ENCODE measurements at regions not wholly inside any gene's neighbourhood (a gene's known extent, or its start where the extent isn't known, plus 50 kb on each side); places are given as distances from the start of the nearest gene placed in this dataset.

DNA sequence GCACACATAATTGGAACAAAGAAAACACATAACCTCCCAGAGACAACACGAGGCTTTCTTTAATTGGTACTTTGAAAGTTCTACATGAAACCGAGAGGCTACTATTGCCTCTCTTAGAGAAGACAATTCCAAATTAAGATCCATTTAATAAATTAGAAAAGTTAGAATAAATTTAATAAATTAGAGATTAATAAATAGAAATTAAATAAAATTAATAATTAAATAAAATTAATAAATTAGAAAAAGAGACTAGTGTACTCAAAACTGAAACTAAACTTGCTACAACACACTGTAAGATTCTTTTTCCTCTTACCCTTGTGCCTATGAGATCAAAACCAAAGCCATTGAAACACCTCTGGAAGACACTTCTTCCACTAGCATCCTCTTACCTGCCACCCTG, 199.0 kb downstream of the URB2 start:
- no peak for DNase-seq

DNA sequence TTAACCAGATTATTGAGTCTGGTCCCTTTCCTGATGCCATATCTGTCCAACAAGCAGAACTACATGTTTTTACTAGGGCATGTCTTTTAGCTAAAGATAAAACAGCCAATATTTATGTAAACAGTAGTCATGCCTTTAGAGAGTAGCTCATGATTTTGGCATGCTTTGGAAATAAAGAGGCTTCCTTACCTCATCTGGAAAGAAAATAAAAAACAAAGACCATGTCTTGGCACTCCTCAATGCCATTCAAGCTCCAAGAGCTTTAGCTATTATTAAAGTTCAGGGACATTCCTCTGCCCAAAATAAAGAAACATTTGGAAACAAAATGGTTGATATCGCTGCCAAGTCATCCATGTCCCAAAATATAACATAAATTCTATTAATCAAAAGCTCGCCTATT, 202.4 kb downstream of the URB2 start:
- no peak for DNase-seq

DNA sequence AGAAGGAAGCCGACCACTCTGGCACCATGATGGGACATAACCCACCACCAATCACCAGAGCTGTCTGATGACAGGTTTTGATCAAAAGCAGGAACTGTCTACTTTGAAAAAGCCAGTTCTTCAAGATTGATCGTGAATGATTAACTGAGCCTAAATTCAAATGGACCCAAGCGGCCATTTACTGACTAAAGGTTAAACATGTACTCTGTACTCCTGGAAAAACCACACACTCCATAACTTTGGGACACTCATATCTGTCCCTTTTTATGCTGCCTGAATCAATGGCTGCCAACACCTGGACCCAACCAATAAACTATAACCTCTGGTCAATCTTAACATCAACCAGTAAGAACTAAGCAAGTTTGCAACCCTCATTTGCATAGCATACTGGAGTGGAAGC, 206.6 kb downstream of the URB2 start:
- DNase-seq: no peak

DNA sequence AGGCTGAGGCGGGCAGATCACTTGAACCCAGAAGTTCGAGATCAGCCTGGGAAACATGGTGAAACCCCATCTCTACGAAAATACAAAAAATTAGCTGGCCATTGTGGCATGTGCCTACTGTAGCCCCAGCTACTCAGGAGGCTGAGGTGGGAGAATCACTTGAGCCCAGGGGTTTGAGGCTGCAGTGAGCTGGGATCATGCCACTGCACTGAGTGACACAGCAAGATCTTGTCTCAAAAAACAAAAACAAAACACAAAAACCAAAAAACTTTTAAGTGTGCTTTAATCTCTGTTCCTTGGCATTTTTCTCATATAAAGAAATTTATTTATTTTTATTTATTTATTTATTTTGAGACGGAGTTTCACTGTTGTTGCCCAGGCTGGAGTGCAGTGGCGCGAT, 208.2 kb downstream of the URB2 start:
- no peak for DNase-seq

DNA sequence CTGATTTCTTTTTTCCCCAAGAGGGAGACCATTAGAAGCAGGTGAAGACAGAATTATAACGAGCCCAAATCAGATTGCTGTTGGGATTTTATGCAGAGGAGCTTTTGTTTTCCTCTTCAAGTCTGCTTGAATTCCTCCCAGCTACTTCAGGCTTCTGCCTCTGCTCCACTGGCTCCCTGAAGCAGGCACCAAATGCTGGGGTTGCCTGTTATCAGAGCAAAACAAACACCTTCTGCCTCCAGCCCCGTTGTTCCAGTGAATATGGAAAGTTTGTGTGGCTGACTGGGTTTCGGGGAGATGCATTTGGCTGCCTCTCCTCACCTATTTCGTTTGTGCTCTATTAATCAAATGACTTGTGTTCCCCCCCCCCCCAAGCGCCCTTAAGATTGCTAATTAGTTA, 209.2 kb downstream of the URB2 start:
- no peak for DNase-seq

DNA sequence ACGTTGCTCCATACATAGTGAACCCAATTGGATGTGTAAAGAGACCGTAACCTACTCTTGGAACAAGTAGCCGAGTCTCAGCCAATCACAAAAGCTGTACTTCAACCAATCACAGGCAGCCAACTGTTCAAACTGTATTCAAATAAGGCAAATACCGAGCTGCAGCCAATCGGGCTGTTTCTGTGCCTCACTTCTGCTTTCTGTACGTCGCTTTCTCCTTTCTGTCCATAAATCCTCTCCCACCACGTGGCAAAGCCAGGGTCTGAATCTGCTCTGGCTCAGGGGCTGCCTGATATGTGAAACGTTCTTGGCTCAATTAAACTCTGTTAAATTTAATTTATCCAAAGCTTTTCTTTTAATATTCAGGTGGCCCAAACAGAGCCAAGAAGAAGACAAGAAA, 210.3 kb downstream of the URB2 start:
- DNase-seq: no peak

DNA sequence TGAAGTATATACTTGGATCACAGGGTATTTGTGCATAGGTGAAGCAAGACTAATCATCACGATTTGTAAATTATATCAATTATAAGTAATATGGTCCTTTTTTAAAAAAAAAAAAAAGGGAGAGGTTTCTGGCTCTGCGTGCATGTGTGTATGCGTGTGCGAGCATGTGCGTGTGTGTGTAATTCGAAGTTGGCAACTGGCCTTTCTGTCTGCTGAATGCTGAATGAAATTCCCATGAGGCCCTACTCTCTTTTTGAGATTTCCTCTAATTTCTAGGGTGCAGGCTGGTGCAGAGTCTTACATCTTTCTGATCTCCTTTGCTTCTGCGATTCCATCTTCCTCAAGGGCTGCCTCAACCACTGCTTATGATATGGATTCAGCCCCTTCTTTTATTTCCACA, 212.2 kb downstream of the URB2 start:
- DNase-seq: no peak

DNA sequence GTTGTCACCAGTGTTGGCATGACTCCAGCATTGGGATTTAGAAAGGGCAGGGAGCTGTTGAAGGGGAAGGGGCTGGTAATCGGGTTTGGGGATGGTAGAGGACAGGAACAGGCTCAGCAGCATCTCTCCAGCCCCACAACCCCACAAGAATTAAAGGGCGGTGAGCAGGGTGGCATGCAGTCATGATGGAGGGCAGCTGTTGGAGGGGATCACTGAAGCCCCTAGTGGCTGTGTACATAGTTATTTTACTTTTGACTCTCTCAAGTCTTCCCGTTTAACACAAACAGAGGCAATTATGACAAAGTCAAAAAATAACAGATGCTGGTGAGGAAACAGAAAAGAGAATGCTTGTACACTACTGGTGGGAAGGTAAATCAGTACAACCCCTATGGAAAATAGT, 213.8 kb downstream of the URB2 start:
- no peak for DNase-seq

DNA sequence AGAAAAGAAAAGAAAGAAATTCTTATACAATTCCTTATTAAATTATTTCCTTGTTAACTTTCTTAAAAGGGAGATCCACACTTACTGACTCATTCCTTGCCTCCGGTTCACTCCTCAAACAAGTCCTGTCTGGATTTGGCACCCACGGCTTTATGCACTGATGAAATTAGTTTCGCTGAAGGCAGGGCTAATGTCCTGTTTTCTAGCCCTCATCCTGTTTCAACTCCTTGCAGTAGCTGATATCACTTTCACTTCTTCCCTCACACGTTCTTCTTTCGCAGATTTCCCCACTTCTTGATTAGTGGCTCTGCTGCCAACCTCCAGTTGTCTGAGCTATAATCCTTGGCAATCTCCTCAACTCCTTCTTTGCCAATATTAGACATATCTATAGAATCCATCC, 215.2 kb downstream of the URB2 start:
- no peak for DNase-seq

DNA sequence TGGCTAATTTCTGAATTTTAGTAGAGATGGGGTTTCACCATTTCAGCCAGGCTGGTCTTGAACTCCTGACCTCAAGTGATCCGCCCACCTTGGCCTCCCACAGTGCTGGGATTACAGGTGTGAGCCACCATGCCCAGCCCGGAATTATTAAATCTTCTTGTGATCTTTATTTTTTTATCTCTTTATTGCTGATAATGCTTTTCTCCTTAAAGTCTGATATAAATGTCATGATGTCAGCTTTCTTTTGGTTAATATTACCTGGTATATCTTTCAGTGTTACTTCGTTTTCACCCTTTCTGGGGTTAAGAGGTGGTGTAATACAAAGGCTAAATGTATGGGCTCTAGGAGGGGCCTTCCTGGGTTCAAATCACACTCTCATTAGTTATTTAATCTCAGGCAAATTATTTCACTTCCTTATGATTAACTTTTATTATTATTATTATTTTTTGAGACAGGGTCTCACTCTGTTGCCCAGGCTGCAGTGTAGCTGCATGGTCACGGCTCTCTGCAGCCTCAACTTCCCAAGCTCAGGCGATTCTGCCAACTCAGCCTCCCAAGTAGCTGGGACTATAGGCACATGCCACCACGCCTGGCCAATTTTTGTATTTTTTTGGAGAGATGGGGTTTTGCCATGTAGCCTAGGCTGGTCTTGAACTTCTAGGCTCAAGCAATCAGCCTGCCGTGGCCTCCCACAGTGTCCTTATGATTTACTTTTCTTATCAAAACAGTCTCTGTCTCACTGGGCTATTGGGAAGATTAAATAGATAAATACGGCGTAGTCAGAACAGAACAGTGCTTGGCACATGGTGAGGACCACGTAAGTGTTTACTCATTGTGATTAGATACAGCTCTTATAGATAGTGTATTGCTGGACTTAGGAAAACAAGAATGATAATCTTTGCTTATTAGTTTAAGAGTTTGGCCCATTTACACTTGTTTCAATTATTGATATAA, 216.5 kb downstream of the URB2 start:
- no peak for DNase-seq

DNA sequence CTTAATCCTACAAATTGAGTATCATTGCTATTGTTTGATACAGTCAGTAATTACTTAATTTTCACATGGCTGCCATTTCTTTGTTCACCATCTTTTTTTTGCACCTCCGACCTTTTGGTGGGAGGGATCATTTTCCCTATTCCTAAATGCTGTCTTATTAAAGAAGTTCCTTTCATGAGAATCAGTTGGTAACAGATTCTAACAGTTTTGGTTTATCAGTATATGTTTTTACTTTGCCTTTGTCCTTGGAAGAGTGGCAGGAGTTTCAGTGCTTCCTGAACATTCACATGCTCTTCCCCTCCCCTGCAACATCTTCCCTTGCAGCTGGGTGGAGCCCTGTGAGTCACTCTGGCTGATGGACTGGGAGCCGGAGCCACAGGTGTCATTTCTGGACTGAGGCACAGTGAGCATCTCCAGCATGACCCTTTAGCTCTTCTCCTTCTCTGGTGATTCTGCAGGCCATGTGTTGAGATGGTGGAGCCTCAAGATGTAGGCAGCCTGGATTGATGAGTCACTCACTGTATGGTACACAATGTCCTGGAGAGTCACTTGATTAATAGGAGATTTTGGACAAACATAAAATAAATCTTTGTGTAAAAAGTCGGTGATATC, 217.7 kb downstream of the URB2 start:
- no peak for DNase-seq

DNA sequence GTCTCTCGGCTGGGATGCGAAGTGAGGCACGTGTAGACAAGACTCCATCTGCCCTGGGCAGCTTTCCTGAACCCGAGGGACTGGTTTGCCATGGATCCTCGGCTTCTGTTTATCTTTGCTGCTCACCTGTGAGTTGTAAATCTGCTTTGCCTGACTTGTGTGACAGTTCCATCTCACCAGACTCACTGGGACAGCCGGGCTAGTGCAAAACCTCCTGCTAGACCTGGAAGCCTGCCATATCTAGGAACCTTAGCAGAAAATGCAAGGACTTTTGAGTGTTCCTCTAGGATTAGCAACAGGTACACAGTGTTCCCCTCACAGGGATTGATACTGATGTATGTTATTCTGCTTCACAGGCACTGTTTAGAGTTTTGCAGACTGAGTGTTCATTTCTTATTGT, 218.6 kb downstream of the URB2 start:
- no peak for DNase-seq

DNA sequence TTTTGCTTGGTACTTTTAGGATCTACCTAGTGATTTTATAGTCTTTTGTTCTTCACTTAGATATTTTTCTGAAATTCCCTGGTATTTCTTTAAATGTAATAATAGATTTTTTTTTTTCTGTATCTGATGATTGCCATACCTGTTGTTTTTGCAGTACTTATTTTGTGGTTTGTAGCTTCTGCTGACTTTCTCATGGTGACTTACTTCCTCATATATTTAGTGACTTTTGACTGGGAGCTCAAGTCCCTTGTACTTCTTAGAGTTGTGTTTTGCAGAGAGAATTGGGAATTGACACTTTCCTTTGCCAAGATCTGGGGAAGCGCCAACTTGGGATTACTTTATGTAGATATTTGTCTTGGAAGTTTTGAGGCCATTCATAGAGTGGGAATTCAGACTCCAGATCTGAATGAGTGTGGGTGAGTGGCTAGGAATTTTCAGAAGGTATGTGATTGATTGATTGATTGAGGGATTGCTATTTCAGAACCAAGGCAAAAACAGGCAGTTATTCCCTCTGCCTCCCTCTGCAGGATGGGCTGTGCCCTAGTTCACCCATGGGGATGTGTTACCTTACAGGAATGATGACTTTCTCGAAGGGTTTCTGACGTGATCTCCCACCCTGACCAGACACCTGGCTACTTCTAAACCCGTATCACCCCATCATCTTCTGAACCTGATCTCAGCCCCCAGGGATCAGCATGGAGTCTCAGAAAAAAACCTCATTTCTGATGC, 219.5 kb downstream of the URB2 start:
- no peak for DNase-seq

DNA sequence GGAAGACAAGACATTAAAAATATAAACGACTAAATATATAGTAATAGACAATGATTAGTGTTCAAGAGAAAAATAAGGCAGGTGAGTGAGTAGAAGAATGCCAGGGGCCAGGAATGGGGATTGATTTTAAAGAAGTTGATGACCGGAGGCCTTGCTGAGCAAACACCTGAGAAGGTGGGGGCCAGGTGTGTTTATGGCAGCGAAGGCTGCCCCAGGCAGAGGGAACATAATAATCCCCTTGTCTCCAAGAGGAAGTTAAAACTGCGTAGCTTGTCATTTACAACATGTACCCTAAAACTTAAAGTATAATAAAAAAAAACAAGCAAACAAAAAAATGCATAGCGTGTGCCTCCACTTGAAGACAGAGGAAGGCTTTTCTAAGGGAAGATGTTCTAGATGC, 220.3 kb downstream of the URB2 start:
- no peak for DNase-seq

DNA sequence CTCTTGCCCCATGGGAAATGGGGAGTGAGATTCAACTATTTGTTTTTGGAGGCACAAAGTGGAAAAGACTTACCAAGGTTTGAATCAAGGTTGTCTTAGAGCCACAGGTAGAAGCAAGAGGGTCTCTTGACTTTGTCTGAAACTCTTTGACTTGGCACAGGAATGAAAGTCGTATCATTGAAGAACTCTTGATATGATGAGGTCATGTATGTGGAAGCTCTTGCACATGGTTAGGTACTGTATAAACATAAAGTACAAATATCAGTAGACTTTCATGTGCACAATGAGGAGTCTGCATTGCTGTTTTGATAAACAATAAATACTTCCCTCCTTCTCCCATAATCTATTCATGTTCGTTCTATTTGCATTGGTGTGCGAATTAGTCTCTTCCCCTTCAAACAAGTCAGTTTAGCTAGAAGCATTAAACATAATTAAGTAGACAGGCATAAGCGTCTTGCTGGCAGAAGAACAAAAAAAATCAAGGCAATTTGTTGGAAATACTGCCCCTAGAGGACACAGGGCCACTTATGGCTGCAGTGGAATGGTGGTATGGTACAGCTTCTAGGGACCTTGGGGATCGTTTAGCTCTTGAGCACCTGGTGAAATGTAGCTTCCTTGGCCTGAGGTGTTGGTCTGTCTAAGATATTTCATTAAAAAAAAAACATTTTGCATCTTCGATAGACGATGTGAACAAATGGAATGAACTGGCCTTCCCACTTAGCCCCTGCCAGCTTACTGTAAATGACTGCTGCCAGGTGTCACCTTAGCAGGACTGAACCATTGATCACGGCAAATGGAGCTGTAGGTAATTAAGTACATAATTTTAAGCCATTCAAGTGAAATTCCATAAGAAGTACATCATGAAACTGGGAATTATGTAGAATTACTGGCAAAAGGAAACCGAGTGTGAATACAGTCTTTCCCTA, 218.0 kb upstream of the GALNT2 start:
- no peak for DNase-seq

DNA sequence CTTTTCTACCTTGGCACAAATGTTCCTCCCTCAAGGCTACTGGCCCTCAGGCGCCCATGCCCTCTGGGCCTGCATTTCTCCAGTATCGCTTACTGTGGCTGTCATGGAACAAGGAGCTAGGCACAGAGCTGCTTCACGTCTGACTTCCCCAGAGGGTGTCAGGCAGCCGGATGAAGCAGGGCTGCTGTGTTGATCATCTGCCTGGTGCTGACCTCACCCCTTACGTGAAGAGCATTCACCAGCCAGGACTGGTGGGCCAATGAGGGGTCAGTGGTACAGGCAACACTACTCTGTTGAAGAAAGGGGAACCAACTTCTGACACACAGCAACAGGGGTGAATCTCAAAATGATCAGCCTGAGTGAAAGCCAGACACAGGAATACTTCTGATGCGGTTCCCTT, 215.5 kb upstream of the GALNT2 start:
- no peak for DNase-seq

DNA sequence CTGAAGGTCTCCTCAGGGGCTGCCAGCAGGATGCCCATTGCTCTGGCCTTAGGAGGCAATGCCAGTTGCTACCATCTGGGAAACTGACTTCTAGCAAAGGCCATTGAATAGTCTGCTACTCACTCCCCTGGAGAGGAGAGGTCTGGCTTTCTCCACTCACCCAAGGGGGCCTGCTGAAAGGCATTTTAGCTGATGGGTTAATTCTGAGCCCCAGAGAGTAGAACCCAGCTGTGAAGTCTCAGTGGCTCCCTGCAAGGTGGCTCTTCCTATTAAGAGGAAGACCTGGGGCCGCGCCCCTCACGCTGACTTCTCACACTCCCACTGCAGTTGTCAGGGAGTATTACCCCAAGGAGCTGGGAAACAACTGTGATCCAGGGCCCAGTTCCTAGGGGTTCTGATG, 213.3 kb upstream of the GALNT2 start:
- DNase-seq: no peak

DNA sequence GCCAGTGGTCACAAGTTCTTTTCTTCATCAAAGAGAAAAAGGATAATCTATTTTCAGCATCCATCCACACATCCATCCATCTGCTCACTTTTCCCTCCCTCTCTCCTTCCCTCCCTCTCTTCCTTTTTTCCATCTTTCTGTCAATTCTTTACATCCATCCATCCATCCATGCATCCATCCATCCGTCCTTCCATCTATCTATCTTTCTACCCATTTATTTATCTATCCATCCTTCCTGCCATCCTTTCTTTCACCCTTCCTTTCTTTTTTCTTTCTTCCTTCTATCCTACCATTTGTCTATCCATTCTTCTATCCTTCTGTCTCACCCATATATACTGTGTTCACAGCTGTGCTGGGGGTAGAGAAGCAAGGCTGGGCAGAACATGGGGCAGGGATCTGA, 212.4 kb upstream of the GALNT2 start:
- no peak for DNase-seq

DNA sequence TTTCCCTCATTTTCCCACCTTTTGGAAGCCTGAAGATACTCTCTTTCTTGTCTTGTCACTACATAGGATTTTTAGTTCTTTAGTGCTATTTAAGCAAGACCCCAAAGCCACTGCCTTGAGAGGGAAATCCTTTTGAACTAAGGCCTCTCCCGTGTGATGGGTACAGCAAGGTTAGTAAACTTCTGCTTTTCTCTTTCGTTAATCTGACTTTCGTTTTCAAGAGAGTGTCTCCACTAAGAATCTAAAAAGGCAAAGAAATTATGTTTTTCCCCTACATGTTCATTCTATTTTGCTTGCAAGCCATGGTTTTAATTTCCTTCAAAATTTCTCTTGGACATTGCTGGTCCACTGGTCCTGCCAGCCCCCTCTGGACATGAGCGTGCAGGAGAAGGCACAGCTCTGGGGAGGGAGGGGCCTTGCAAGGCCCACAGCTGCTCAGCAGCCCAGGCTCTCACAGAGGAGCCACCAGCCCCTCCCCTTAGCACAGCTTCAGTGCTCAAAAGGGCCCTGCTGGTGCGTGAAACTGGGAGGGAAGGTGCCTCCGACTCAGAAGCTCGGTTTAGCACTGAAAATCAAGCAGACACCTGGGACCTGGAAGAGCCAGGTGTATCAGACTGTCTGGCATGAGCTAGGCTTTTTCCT, 210.9 kb upstream of the GALNT2 start:
- DNase-seq: no peak

DNA sequence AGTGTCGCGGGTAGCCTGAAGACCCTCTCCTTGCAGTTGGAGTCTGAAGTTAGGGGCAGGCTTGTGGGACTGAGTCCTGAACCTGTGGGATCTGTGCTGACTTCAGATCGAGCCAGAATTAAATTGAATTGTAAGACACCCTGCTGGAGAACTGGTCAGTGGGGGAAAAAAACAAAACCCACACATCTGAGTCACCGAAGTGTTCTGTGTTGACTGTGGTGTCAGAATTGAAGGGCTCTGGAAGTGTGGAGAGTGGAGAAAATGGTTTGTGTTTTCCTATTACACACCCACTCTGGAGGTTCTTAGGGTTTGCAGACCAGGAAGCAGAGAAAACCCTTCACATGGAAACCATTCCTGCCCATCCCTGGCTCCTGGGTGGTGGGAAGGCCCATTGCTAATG, 209.5 kb upstream of the GALNT2 start:
- DNase-seq: no peak

DNA sequence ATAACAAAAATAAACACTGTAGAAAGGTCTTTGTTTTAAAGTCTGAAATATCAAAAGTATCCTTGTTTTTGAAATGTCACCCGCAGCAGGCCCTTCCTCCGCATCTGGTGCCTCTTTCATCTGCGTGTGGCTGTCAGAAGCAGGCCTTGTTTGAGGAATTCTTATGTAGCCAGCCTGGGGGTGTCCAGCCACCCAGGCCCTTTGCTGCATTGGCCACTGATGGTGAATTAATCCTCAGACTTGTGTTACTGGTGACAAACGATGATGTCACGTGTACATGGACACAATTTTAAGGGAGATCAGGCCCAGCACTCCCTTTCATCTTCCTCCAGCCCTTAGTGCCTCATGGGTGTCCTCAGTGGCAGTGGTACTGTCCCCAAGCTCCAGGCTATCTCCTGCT, 208.0 kb upstream of the GALNT2 start:
- DNase-seq: no peak

DNA sequence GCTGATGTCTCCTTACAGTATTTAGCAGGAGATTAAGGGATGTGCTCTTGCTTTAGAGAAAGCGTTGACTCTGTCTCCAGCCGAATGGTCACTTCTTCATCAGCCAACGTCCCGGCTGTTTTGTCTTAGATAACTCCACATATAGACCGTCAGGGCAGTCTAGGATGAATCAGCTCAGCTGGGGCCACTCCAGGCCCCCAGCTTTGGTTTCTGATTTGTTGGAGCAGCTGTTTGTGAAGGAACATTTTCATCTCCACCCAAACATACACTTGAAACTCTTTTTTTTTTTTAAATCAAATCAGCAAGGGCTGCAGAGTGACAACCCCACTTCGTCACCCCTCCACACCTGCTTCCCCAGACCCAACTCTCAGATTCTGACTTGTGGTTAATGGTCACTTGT, 206.1 kb upstream of the GALNT2 start:
- no peak for DNase-seq
